Jurkat, Clone E6-1 (cell line): ENCODE measurements at regions not wholly inside any gene's neighbourhood (a gene's known extent, or its start where the extent isn't known, plus 50 kb on each side); places are given as distances from the start of the nearest gene placed in this dataset.

Experiments used
- DNase-seq: peaks from one replicate; pipeline ENCODE4 v3.0.0-alpha.2; 2011; ENCODE audit warnings: low read depth, low spot score
- H3K4me3 ChIP-seq: 2 replicates; pipeline ENCODE4 v1.5.1; 2011; ENCODE audit warnings: mild to moderate bottlenecking, low read length, control low read depth, moderate library complexity

GRCh38 chr3:168574455-168575158 lies 478.9 kb upstream of the GOLIM4 start:
- H3K4me3 ChIP-seq = no peak overlapping the region
- no peak for DNase-seq

GRCh38 chr3:168570404-168571155 lies 474.9 kb upstream of the GOLIM4 start:
- no peak for DNase-seq
- H3K4me3 ChIP-seq = no peak overlapping the region

DNA sequence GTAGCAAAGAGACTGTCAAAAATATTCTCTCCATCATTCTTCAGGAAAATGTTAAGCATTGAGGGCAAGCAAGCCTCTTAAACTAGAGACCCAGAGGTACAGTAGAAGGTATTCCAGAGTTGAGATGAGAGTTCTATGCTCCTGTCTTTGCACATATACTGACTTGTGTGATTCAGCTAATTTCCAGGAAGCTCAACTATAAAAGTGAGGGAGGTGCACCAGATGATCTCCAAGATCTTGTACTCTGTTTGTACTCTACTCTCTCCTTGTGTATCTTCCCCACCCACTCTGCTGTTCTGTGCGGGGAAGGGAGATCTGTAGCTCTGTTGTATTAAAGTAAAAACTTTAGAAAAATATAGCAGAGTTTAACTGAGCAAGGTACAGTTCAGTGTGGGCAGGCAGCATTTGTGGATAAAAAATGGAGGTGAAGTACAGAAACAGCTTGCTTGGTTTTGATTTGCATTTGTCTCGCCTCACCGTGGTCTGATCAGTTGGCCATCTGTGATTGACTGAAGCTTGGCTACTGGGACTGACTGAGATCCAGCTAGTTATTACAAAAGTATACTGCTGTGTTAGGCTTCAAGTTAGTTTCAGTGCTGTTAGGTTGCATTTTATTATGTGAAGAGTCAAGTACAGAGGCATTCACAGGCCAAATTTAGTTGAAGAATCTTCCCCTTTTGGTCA lies 463.1 kb upstream of the GOLIM4 start:
- H3K4me3 ChIP-seq = no peak overlapping the region
- no peak for DNase-seq

- DNase-seq = no peak
- no peak overlapping the region for H3K4me3 ChIP-seq
These were observed 456.5 kb upstream of the GOLIM4 start for GRCh38 chr3:168552251-168552650.

GRCh38 chr3:168548719-168549118 lies 453.0 kb upstream of the GOLIM4 start:
- DNase-seq = no peak
- H3K4me3 ChIP-seq = no peak overlapping the region

DNA sequence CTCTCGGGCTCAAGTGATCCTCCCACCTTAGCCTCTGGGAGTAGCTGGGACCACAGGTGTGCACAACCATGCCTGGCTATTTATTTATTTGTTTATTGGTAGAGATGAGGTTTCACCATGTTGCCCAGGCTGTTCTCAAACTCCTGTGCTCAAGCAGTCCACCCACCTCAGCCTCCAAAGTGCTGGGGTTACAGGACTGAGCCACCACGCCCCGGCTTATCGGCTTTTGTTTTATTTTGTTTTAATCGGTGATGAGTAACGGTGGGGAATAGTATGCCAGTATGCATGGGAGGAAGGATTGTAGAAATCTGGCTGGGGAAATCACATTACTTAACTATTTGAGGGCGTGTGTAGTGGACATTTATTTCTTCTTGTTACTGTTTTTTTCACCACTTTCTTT lies 451.0 kb upstream of the GOLIM4 start:
- no peak for DNase-seq

GRCh38 chr3:168545591-168545990 lies 449.9 kb upstream of the GOLIM4 start:
- no peak for DNase-seq
- H3K4me3 ChIP-seq = no peak overlapping the region

More for the DNA sequence above, 451.0 kb upstream of the GOLIM4 start:
- no peak overlapping the region for H3K4me3 ChIP-seq

- H3K4me3 ChIP-seq = no peak overlapping the region
- no peak for DNase-seq
These were observed 448.6 kb upstream of the GOLIM4 start for GRCh38 chr3:168544097-168544957.

- no peak overlapping the region for H3K4me3 ChIP-seq
- no peak for DNase-seq
These were observed 445.0 kb upstream of the GOLIM4 start for GRCh38 chr3:168540726-168541125.

DNA sequence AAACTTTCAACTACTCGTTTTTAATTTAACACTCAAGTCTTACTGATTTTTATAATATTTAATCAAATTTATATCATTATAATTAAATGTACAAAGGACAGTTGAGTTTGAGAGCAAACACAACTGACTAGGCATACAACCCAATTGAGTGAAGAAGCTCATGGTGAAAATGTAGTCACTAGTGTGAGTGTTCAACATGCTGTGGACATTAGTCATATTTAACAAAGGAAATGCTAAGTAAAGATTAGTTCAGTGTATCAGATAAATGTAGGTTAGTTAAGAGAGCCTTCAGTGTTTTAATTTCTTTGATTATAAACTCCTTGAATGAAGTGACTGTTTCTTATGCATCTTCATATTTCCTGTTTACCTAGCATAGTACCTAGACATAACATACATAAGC lies 444.2 kb upstream of the GOLIM4 start:
- H3K4me3 ChIP-seq = no peak overlapping the region
- no peak for DNase-seq

DNA sequence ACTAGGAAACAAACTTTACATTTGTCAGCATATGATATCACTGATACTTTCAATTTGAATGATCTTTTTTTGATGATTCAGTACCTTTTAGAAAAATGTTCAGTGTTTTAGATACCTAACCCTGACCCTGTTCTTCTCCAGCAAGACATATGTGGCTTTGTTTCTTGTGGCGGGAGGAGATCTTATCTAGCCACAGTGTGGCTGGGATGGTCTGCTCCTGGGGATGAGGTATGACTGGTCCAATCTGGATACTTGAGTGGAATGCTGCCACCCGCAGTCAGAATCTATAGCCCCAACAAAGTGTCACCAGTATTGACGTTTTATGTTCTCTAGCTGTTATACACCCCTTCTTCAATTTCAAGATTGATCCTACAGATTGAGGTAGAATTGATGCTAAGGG lies 439.0 kb upstream of the GOLIM4 start:
- DNase-seq = no peak
- no peak overlapping the region for H3K4me3 ChIP-seq

DNA sequence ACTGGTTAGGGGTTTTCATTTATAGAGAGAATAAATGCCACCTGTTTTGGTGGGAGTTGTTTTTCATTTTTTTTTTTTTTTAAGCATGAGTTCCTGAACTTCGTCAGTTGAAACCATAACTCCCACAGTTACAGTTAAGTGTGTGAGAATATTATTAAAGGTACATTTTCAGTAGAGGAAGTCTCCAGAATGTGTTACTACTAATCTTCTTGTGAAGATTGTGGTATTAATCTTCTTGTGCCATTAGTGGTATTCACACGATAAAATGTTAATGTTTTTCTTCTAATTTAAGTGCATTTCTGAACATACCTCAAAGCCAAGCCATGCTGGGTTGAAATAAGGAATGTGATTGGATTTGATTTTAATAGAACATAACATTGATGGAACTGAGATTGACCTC lies 437.9 kb upstream of the GOLIM4 start:
- no peak for DNase-seq
- H3K4me3 ChIP-seq = no peak overlapping the region

DNA sequence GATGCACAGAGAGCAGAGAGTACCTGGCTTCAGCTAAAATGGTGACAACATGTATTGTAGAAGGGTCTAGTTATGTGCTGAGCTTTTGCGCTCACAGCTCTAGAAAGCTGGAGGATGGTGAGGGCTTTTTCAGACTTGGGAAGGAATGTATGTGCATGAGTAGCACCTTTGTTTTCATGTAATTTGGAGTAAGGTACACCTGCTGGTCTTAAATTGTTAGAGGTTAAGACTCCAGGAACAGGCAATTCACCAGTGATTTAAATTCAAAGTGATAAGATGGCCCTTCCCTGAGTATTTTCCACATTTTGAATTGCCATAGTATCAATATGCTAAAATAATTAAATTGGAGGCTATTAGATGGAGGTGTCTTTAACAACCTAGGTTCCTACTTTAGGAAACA lies 436.4 kb upstream of the GOLIM4 start:
- no peak overlapping the region for H3K4me3 ChIP-seq

GRCh38 chr3:168531116-168531515 lies 435.4 kb upstream of the GOLIM4 start:
- H3K4me3 ChIP-seq = no peak overlapping the region
- no peak for DNase-seq

More for the DNA sequence above, 436.4 kb upstream of the GOLIM4 start:
- no peak for DNase-seq

DNA sequence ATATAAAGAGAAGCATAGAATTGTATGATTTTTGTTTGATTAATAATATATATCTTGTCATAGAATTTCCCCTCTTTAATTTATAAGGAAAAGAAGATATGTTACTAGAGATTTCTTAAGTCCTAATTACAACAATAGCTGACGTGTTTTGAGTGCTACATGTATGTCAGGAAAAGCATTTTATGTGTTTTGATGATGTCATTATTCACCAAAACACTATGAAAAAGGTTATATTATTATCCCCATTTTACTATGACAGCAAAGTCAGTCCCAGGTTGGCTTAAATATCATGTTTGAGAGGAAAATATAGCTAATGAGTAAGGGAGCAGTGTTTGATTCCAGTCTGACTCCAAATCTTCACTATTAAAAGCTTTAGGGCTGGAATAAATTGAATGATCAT lies 428.4 kb upstream of the GOLIM4 start:
- DNase-seq = no peak
- no peak overlapping the region for H3K4me3 ChIP-seq

- no peak for DNase-seq
- H3K4me3 ChIP-seq = no peak overlapping the region
These were observed 421.7 kb upstream of the GOLIM4 start for GRCh38 chr3:168517249-168518071.

DNA sequence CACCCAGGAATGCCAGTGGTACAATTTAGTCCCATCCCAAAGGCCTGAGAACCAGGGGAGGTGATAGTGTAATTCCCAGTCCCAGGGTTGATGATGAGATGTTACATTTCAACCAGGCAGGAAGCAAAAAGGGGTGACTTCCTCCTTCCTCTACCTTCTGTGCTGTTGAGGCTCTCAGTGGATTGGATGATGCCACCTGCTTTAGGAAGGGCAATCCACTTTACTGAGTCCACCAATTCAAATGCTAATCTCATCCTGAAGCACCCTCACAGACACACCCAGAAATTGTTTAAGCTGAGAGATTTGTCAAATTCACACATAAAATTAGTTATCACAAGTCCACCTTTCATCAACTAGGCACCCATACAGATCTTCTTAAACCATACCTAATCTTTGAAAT lies 418.5 kb upstream of the GOLIM4 start:
- DNase-seq = no peak
- H3K4me3 ChIP-seq = no peak overlapping the region

DNA sequence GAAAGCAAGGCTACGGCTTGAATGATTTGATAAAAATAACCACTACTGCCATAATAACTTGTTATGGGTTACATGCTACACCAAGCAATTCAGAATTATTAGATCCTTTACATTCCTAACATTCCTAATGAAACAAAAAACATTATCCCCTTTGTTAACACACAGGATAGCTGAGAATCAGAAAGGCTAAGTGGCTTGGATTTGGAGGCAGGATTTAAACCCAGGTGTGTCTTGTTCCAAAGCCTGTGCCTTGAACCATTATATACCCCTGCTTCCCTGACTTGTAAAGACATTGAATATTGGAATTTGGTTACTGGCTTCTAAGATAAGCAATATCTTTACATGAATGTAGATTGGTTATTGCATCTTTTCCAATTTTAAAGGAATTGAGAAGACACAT lies 417.1 kb upstream of the GOLIM4 start:
- DNase-seq = no peak
- H3K4me3 ChIP-seq = no peak overlapping the region
